ENCODE measurements at regions not wholly inside any gene's neighbourhood (a gene's known extent, or its start where the extent isn't known, plus 50 kb on each side); places are given as distances from the start of the nearest gene placed in this dataset.

- TF ChIP-seq POLR2AphosphoS5 (IDR thresholded peaks at IDR 0.05): no peak
- TF ChIP-seq EP300 (conservative IDR thresholded peaks at IDR 0.05; ENCODE audit: poor library complexity, severe bottlenecking): no peak
- no peak for TF ChIP-seq CTCF (IDR thresholded peaks at IDR 0.05; ENCODE audit: poor library complexity, severe bottlenecking)
- no peak for TF ChIP-seq RAD21 (conservative IDR thresholded peaks at IDR 0.05)
- no peak for TF ChIP-seq REST (IDR thresholded peaks at IDR 0.05; ENCODE audit: borderline replicate concordance)
- TF ChIP-seq EZH2 (IDR thresholded peaks at IDR 0.05; ENCODE audit: borderline replicate concordance, insufficient read depth, low read length, poor library complexity, severe bottlenecking): no peak
- TF ChIP-seq SMC3 (conservative IDR thresholded peaks at IDR 0.05; ENCODE audit: poor library complexity): no peak
- TF ChIP-seq TAF1 (IDR thresholded peaks at IDR 0.05; ENCODE audit: low read depth): no peak
- no peak for TF ChIP-seq MXI1 (conservative IDR thresholded peaks at IDR 0.05; ENCODE audit: poor library complexity, severe bottlenecking)
- H3K9ac ChIP-seq (ENCODE audit: low read length): no peak overlapping the region
- H3K9me2 ChIP-seq (ENCODE audit: insufficient read depth, low read length): no peaks in the 10 kb centered on the region
- H3K4me2 ChIP-seq (ENCODE audit: low read length): no peak overlapping the region
- peaks cover under 1% of the 10 kb centered on the region for H3K9me3 ChIP-seq (ENCODE audit: low read length)
- no peaks in the 10 kb centered on the region for H3K79me2 ChIP-seq (replicated peaks; ENCODE audit: insufficient read depth, low read length)
- H3K4me3 ChIP-seq (ENCODE audit: low read length): no peak overlapping the region
- H3K36me3 ChIP-seq (ENCODE audit: insufficient read depth, low read length): no peaks in the 10 kb centered on the region
- H3F3A ChIP-seq (ENCODE audit: insufficient read depth, low read length, poor library complexity, severe bottlenecking): no peaks in the 10 kb centered on the region
- H2AFZ ChIP-seq (ENCODE audit: low read depth, low read length): no peak overlapping the region
- no peaks in the 10 kb centered on the region for H3K27me3 ChIP-seq (ENCODE audit: insufficient read depth, low read depth, low read length)
- H4K20me1 ChIP-seq (ENCODE audit: insufficient read depth): no peaks in the 10 kb centered on the region
- H3K27ac ChIP-seq (ENCODE audit: low read length): no peak overlapping the region
Observed at GRCh38 chr10:56085406-56086122, 275.5 kb downstream of the ZWINT start.

- H3K27ac ChIP-seq (ENCODE audit: low read length): no peak overlapping the region
- no peak for TF ChIP-seq EZH2 (IDR thresholded peaks at IDR 0.05; ENCODE audit: borderline replicate concordance, insufficient read depth, low read length, poor library complexity, severe bottlenecking)
- TF ChIP-seq TAF1 (IDR thresholded peaks at IDR 0.05; ENCODE audit: low read depth): no peak
- TF ChIP-seq REST (IDR thresholded peaks at IDR 0.05; ENCODE audit: borderline replicate concordance): no peak
- TF ChIP-seq SMC3 (conservative IDR thresholded peaks at IDR 0.05; ENCODE audit: poor library complexity): no peak
- TF ChIP-seq POLR2AphosphoS5 (IDR thresholded peaks at IDR 0.05): no peak
- no peak for TF ChIP-seq RAD21 (conservative IDR thresholded peaks at IDR 0.05)
- no peak for TF ChIP-seq EP300 (conservative IDR thresholded peaks at IDR 0.05; ENCODE audit: poor library complexity, severe bottlenecking)
- H3F3A ChIP-seq (ENCODE audit: insufficient read depth, low read length, poor library complexity, severe bottlenecking): no peaks in the 10 kb centered on the region
- no peaks in the 10 kb centered on the region for H3K36me3 ChIP-seq (ENCODE audit: insufficient read depth, low read length)
- H3K9ac ChIP-seq (ENCODE audit: low read length): no peak overlapping the region
- no peak overlapping the region for H2AFZ ChIP-seq (ENCODE audit: low read depth, low read length)
- H3K27me3 ChIP-seq (ENCODE audit: insufficient read depth, low read depth, low read length): no peaks in the 10 kb centered on the region
- H3K9me2 ChIP-seq (ENCODE audit: insufficient read depth, low read length): no peaks in the 10 kb centered on the region
- H4K20me1 ChIP-seq (ENCODE audit: insufficient read depth): no peaks in the 10 kb centered on the region
- H3K4me3 ChIP-seq (ENCODE audit: low read length): no peak overlapping the region
- no peaks in the 10 kb centered on the region for H3K9me3 ChIP-seq (ENCODE audit: low read length)
- no peaks in the 10 kb centered on the region for H3K79me2 ChIP-seq (replicated peaks; ENCODE audit: insufficient read depth, low read length)
- H3K4me2 ChIP-seq (ENCODE audit: low read length): no peak overlapping the region
Observed at GRCh38 chr10:56082169-56082568, 278.9 kb downstream of the ZWINT start.

Data from neural cell (in vitro differentiated cells).